HepG2 (cell line): ENCODE measurements at regions not wholly inside any gene's neighbourhood (a gene's known extent, or its start where the extent isn't known, plus 50 kb on each side); places are given as distances from the start of the nearest gene placed in this dataset.
A peak's percentile ranks its signal among the peaks of the same experiment; 100 is the strongest.

Experiments
- ATF2 ChIP-seq: sonication (generic); formaldehyde crosslinking; IDR thresholded peaks from 2 replicates; pipeline ENCODE4 v1.4.0; 2020; ENCODE audit warnings: missing genetic modification reagents
- BCL6 ChIP-seq: IDR thresholded peaks from 2 replicates; pipeline ENCODE4 v1.6.1; 2016; ENCODE audit warnings: missing genetic modification reagents, missing compliant biosample characterization
- CBFB ChIP-seq: sonication (generic); formaldehyde crosslinking; IDR thresholded peaks from 2 replicates; pipeline ENCODE4 v1.4.0; 2020; ENCODE audit warnings: missing genetic modification reagents
- DPF2 ChIP-seq: sonication (generic); formaldehyde crosslinking; IDR thresholded peaks from 2 replicates; pipeline ENCODE4 v1.4.0; 2020; ENCODE audit warnings: mild to moderate bottlenecking, low read depth, missing genetic modification reagents, borderline replicate concordance
- DRAP1 ChIP-seq: IDR thresholded peaks from 2 replicates; pipeline ENCODE4 v1.6.1; 2016; ENCODE audit warnings: missing genetic modification reagents, missing compliant biosample characterization
- EP300 ChIP-seq, 3 experiments: sonication (generic) in 1 of 3; formaldehyde crosslinking in 1 of 3; IDR thresholded peaks; 2 replicates each; pipeline versions ENCODE4 v1.5.1 to v1.6.1; 2011 to 2020; ENCODE audit warnings: low read depth in 2 of 3, low read length in 2 of 3, borderline replicate concordance in 1 of 3, improper control_type of control experiment in 1 of 3, mild to moderate bottlenecking in 1 of 3, missing genetic modification reagents in 1 of 3, moderate library complexity in 1 of 3
- ESRRA ChIP-seq: sonication (generic); formaldehyde crosslinking; IDR thresholded peaks from 2 replicates; pipeline ENCODE4 v1.5.1; 2020; ENCODE audit warnings: mild to moderate bottlenecking, low read depth, missing genetic modification reagents
- ETV6 ChIP-seq: sonication (generic); formaldehyde crosslinking; conservative IDR thresholded peaks from 2 replicates; pipeline ENCODE4 v1.4.0; 2020; ENCODE audit warnings: missing genetic modification reagents
- KAT8 ChIP-seq: IDR thresholded peaks from 2 replicates; pipeline ENCODE4 v1.6.1; 2016; ENCODE audit warnings: missing genetic modification reagents, missing compliant biosample characterization
- KLF9 ChIP-seq: IDR thresholded peaks from 2 replicates; pipeline ENCODE4 v1.6.1; 2016; ENCODE audit warnings: low read depth
- MYC ChIP-seq: sonication (generic); formaldehyde crosslinking; IDR thresholded peaks from 2 replicates; pipeline ENCODE4 v1.9.0; 2021; ENCODE audit warnings: missing genetic modification reagents, borderline replicate concordance
- NFKB2 ChIP-seq: sonication (generic); formaldehyde crosslinking; IDR thresholded peaks from 2 replicates; pipeline ENCODE4 v1.4.0; 2020; ENCODE audit warnings: missing genetic modification reagents, borderline replicate concordance
- NRL ChIP-seq: sonication (generic); formaldehyde crosslinking; IDR thresholded peaks from 2 replicates; pipeline ENCODE4 v1.5.0; 2020; ENCODE audit warnings: missing genetic modification reagents, mild to moderate bottlenecking, moderate library complexity, borderline replicate concordance
- RARA ChIP-seq: IDR thresholded peaks from 2 replicates; pipeline ENCODE4 v1.6.1; 2016; ENCODE audit warnings: missing genetic modification reagents, missing compliant biosample characterization
- RXRA ChIP-seq: sonication (generic); formaldehyde crosslinking; IDR thresholded peaks from 2 replicates; pipeline ENCODE4 v1.5.1; 2020; ENCODE audit warnings: missing genetic modification reagents
- SP5 ChIP-seq: IDR thresholded peaks from 2 replicates; pipeline ENCODE4 v1.6.1; 2016; ENCODE audit warnings: low read depth, borderline replicate concordance
- TAF1 ChIP-seq: sonication (generic); formaldehyde crosslinking; IDR thresholded peaks from 2 replicates; pipeline ENCODE4 v1.4.0; 2020; ENCODE audit warnings: missing genetic modification reagents
- ZNF451 ChIP-seq: sonication (generic); formaldehyde crosslinking; IDR thresholded peaks from 2 replicates; pipeline ENCODE4 v1.5.0; 2020; ENCODE audit warnings: mild to moderate bottlenecking, missing genetic modification reagents
- ZSCAN22 ChIP-seq: sonication (generic); formaldehyde crosslinking; IDR thresholded peaks from 2 replicates; pipeline ENCODE4 v1.4.0; 2020; ENCODE audit warnings: mild to moderate bottlenecking, missing genetic modification reagents
- ZSCAN9 ChIP-seq: IDR thresholded peaks from 2 replicates; pipeline ENCODE4 v1.6.1; 2016; ENCODE audit warnings: borderline replicate concordance
- TF ChIP-seq, protein P1 (sequence below): sonication (generic); formaldehyde crosslinking; IDR thresholded peaks from 2 replicates; pipeline ENCODE4 v1.4.0; 2020; ENCODE audit warnings: missing genetic modification reagents, borderline replicate concordance
- TF ChIP-seq, protein P2 (sequence below): sonication (generic); formaldehyde crosslinking; IDR thresholded peaks from 2 replicates; pipeline ENCODE4 v1.4.0; 2020; ENCODE audit warnings: missing genetic modification reagents
- TF ChIP-seq, protein P3 (sequence below): sonication (generic); formaldehyde crosslinking; conservative IDR thresholded peaks from 2 replicates; pipeline ENCODE4 v1.4.0; 2020; ENCODE audit warnings: missing genetic modification reagents

- 0 out of 2 replicates have a peak, but pooled peaks have one; percentile 23 for TF ChIP-seq ETV6 (CRISPR knock-in tag)
- TF ChIP-seq DPF2 (CRISPR knock-in tag): peak; percentile 52; the same call in 1 of the 2 replicates
- TF ChIP-seq SP5 (CRISPR knock-in tag): peak; percentile 46; the same call in 1 of the 2 replicates
- peak; percentile 66; the same call in 1 of the 2 replicates for TF ChIP-seq CBFB (CRISPR knock-in tag)
- TF ChIP-seq, protein P1, sequence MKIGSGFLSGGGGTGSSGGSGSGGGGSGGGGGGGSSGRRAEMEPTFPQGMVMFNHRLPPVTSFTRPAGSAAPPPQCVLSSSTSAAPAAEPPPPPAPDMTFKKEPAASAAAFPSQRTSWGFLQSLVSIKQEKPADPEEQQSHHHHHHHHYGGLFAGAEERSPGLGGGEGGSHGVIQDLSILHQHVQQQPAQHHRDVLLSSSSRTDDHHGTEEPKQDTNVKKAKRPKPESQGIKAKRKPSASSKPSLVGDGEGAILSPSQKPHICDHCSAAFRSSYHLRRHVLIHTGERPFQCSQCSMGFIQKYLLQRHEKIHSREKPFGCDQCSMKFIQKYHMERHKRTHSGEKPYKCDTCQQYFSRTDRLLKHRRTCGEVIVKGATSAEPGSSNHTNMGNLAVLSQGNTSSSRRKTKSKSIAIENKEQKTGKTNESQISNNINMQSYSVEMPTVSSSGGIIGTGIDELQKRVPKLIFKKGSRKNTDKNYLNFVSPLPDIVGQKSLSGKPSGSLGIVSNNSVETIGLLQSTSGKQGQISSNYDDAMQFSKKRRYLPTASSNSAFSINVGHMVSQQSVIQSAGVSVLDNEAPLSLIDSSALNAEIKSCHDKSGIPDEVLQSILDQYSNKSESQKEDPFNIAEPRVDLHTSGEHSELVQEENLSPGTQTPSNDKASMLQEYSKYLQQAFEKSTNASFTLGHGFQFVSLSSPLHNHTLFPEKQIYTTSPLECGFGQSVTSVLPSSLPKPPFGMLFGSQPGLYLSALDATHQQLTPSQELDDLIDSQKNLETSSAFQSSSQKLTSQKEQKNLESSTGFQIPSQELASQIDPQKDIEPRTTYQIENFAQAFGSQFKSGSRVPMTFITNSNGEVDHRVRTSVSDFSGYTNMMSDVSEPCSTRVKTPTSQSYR (CRISPR knock-in tag): peak; percentile 95
- peak; percentile 46 to 82; a peak in 3 of 4 replicates for TF ChIP-seq EP300 (IDR thresholded peaks at IDR 0.05; ENCODE audit: low read depth in 2 of 2, low read length in 2 of 2)
- TF ChIP-seq EP300 (CRISPR knock-in tag; IDR thresholded peaks at IDR 0.05; ENCODE audit: borderline replicate concordance): peak; percentile 83; the same call in 1 of the 2 replicates
- 0 out of 2 replicates have a peak, but pooled peaks have one; percentile 35 for TF ChIP-seq NRL (CRISPR knock-in tag)
- TF ChIP-seq ZNF451 (CRISPR knock-in tag): 0 out of 2 replicates have a peak, but pooled peaks have one; percentile 39
- peak; percentile 5; the same call in 1 of the 2 replicates for TF ChIP-seq KAT8 (CRISPR knock-in tag)
- peak; percentile 96 for TF ChIP-seq RXRA
- TF ChIP-seq ATF2 (CRISPR knock-in tag): peak; percentile 62; the same call in 1 of the 2 replicates
- TF ChIP-seq DRAP1 (CRISPR knock-in tag): peak; percentile 25; the same call in 1 of the 2 replicates
- peak; percentile 82 for TF ChIP-seq RARA (CRISPR knock-in tag)
- TF ChIP-seq KLF9 (CRISPR knock-in tag): no peak
- peak; percentile 60; the same call in 1 of the 2 replicates for TF ChIP-seq ESRRA (CRISPR knock-in tag)
- TF ChIP-seq MYC (CRISPR knock-in tag): peak; percentile 44; the same call in 1 of the 2 replicates
- peak; percentile 38; the same call in 1 of the 2 replicates for TF ChIP-seq TAF1
- TF ChIP-seq BCL6 (CRISPR knock-in tag): peak; percentile 67
- TF ChIP-seq, protein P2, sequence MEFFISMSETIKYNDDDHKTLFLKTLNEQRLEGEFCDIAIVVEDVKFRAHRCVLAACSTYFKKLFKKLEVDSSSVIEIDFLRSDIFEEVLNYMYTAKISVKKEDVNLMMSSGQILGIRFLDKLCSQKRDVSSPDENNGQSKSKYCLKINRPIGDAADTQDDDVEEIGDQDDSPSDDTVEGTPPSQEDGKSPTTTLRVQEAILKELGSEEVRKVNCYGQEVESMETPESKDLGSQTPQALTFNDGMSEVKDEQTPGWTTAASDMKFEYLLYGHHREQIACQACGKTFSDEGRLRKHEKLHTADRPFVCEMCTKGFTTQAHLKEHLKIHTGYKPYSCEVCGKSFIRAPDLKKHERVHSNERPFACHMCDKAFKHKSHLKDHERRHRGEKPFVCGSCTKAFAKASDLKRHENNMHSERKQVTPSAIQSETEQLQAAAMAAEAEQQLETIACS (CRISPR knock-in tag): no peak
- TF ChIP-seq ZSCAN9: peak; percentile 38; the same call in 1 of the 2 replicates
- TF ChIP-seq ZSCAN22: no peak
- 0 out of 2 replicates have a peak, but pooled peaks have one; percentile 22 for TF ChIP-seq NFKB2
- TF ChIP-seq, protein P3, sequence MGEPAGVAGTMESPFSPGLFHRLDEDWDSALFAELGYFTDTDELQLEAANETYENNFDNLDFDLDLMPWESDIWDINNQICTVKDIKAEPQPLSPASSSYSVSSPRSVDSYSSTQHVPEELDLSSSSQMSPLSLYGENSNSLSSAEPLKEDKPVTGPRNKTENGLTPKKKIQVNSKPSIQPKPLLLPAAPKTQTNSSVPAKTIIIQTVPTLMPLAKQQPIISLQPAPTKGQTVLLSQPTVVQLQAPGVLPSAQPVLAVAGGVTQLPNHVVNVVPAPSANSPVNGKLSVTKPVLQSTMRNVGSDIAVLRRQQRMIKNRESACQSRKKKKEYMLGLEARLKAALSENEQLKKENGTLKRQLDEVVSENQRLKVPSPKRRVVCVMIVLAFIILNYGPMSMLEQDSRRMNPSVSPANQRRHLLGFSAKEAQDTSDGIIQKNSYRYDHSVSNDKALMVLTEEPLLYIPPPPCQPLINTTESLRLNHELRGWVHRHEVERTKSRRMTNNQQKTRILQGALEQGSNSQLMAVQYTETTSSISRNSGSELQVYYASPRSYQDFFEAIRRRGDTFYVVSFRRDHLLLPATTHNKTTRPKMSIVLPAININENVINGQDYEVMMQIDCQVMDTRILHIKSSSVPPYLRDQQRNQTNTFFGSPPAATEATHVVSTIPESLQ (CRISPR knock-in tag): 0 out of 2 replicates have a peak, but pooled peaks have one; percentile 30
Measured at GRCh38 chr4:4640692-4641091, 98.8 kb upstream of the STX18 start (continued).
